PC-3 (cell line): ENCODE measurements at regions not wholly inside any gene's neighbourhood (a gene's known extent, or its start where the extent isn't known, plus 50 kb on each side); places are given as distances from the start of the nearest gene placed in this dataset.

Experiments
- ATAC-seq: fragments of 200-7000 bp; cut with Tn5 transposase; 2 replicates; pipeline ENCODE4 v1.9.1; 2020; ENCODE audit warnings: mild to moderate bottlenecking, moderate library complexity
- BruUV-seq: library from RNA; stranded (reverse); fragments of 400-500 nt; replicated peaks from 2 replicates; lab custom pipeline; 2021; lab: Mats Ljungman, UMichigan
- CTCF ChIA-PET: fragments of 300-600 bp; sonication (Branson Sonifier 250); formaldehyde crosslinking; loops from one replicate; lab custom pipeline; 2022; ENCODE audit warnings: antibody characterized with exemption; lab: Charles Lee
- POLR2A ChIA-PET: fragments of 300-600 bp; sonication (Branson Sonifier 250); formaldehyde crosslinking; loops from one replicate; lab custom pipeline; 2022; ENCODE audit warnings: antibody characterized with exemption; ENCODE audit not compliant: unreplicated experiment; lab: Charles Lee
- DNase-seq: peaks from one replicate; pipeline ENCODE4 v3.0.0-alpha.2; 2015
- H2AFZ ChIP-seq: fragments of 300-600 bp; sonication (generic); 2 replicates; pipeline ENCODE4 v1.6.0; 2016; ENCODE audit warnings: antibody characterized with exemption, low read length
- H3F3A ChIP-seq: fragments of 300-600 bp; sonication (generic); one replicate; pipeline ENCODE4 v1.6.0; 2017; ENCODE audit warnings: antibody characterized with exemption, low read length, control low read depth, mild to moderate bottlenecking; ENCODE audit not compliant: unreplicated experiment
- H3K27ac ChIP-seq: fragments of 300-600 bp; sonication (generic); 2 replicates; pipeline ENCODE4 v1.5.1; 2016; ENCODE audit warnings: mild to moderate bottlenecking, low read length
- H3K27me3 ChIP-seq: fragments of 300-600 bp; sonication (generic); 2 replicates; pipeline ENCODE4 v1.6.1; 2016; ENCODE audit warnings: low read length, mixed read lengths
- H3K36me3 ChIP-seq: fragments of 300-600 bp; sonication (generic); 2 replicates; pipeline ENCODE4 v1.6.1; 2016; ENCODE audit warnings: low read depth, mixed run types, low read length, mixed read lengths
- H3K4me1 ChIP-seq: fragments of 300-600 bp; sonication (generic); 2 replicates; pipeline ENCODE4 v1.5.1; 2016; ENCODE audit warnings: low read length; ENCODE audit not compliant: insufficient read depth
- H3K4me2 ChIP-seq: fragments of 300-600 bp; sonication (generic); 2 replicates; pipeline ENCODE4 v1.6.0; 2016; ENCODE audit warnings: low read length
- H3K4me3 ChIP-seq: fragments of 300-600 bp; sonication (generic); 2 replicates; pipeline ENCODE4 v1.5.1; 2016; ENCODE audit warnings: mild to moderate bottlenecking, low read length, mixed read lengths
- H3K79me2 ChIP-seq: fragments of 300-600 bp; sonication (generic); 2 replicates; pipeline ENCODE4 v1.6.1; 2017; ENCODE audit warnings: low read length, mixed read lengths
- H3K9ac ChIP-seq: fragments of 300-600 bp; sonication (generic); 2 replicates; pipeline ENCODE4 v1.6.0; 2016; ENCODE audit warnings: mild to moderate bottlenecking, low read length
- H3K9me2 ChIP-seq: fragments of 300-600 bp; sonication (generic); replicated peaks from 2 replicates; pipeline ENCODE4 v1.6.1; 2016; ENCODE audit warnings: mixed run types, low read length, mixed read lengths
- H3K9me3 ChIP-seq: fragments of 300-600 bp; sonication (generic); 2 replicates; pipeline ENCODE4 v1.6.1; 2016; ENCODE audit warnings: low read length, mixed read lengths
- H4K20me1 ChIP-seq: fragments of 300-600 bp; sonication (generic); 2 replicates; pipeline ENCODE4 v1.6.1; 2016; ENCODE audit warnings: low read length, mixed read lengths
- CTCF ChIP-seq: fragments of 300-600 bp; sonication (generic); conservative IDR thresholded peaks from 2 replicates; pipeline ENCODE4 v1.5.1; 2017; ENCODE audit warnings: antibody characterized with exemption, low read depth, mild to moderate bottlenecking, low read length
- EZH2 ChIP-seq: fragments of 300-600 bp; sonication (generic); IDR thresholded peaks from one replicate; pipeline ENCODE4 v1.6.1; 2017; ENCODE audit warnings: antibody characterized with exemption, mild to moderate bottlenecking, low read length; ENCODE audit not compliant: unreplicated experiment
- EZH2phosphoT487 ChIP-seq: fragments of 300-600 bp; sonication (generic); IDR thresholded peaks from 2 replicates; pipeline ENCODE4 v1.6.1; 2018; ENCODE audit warnings: mild to moderate bottlenecking, antibody characterized with exemption, low read length, borderline replicate concordance
- intact Hi-C: fragments of 100-400 bp; cut with micrococcal nuclease; formaldehyde crosslinking; loops from 2 replicates; pipeline ENCODE4 v1.9.0; 2023

DNA sequence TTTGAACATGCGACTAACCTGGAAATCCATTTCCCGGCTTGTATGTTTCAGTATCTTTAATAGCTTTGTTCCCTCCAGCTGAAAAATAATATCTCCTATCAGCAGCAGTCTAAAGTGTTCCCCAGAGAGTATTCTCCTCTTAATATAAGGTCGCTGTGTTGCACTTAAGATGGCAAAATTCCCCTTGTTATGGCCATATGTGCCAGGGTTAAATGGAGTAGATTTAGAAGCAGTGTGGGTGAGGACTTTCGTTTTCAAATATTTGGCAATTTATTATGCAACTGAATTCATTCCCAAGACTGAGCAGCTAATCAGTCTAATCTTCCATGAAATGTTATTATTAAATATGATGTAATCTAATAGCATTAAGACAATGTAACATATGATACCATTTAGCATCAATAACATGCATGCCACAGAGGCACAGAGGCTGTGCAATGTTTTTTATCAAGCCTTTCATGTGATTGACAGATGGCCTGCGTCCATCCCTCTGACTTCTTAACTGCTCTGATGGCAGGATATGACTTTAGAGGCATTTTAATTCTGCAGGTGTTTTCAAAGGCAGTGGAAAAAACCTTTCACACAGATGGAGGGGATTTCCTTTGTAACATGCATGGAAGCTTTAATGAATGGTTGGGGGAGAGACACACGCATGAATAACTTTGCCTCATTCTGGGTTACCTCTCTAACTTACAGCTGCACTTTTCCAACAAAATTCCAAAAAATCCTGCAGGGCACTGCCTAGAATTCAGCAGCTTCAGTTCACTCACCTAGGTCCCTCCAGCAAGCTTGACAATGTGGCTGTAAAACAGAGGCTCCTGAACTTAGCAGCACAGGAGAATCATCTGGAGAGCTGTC lies 55.1 kb upstream of the ZPBP start:
- H3K27ac ChIP-seq: no peak overlapping the region
- ChIA-PET CTCF (interaction anchor here (0.5 kb wide), 1 partner anchor 70 kb away, joined by 3 read pairs; no protein-coding TSS in a partner anchor), POLR2A (no interaction called here)
- H3K9ac ChIP-seq: no peak overlapping the region
- ATAC-seq (no peak), DNase-seq (no peak)
- H3K79me2 ChIP-seq: no peaks in the 10 kb centered on the region
- H3K27me3 ChIP-seq: peaks cover 10% of the 10 kb centered on the region
- H2AFZ ChIP-seq: no peak overlapping the region
- BruUV-seq: no TSS peak
- no peak overlapping the region for H3K4me3 ChIP-seq
- H4K20me1 ChIP-seq: no peaks in the 10 kb centered on the region
- no peaks in the 10 kb centered on the region for H3K9me2 ChIP-seq
- H3K4me2 ChIP-seq: no peak overlapping the region
- no peaks in the 10 kb centered on the region for H3K4me1 ChIP-seq
- intact Hi-C loops: no loop called here
- TF ChIP-seq EZH2phosphoT487 (no peak), CTCF (no peak), EZH2 (no peak)
- H3K36me3 ChIP-seq: no peaks in the 10 kb centered on the region
- no peaks in the 10 kb centered on the region for H3K9me3 ChIP-seq
- H3F3A ChIP-seq: no peaks in the 10 kb centered on the region

DNA sequence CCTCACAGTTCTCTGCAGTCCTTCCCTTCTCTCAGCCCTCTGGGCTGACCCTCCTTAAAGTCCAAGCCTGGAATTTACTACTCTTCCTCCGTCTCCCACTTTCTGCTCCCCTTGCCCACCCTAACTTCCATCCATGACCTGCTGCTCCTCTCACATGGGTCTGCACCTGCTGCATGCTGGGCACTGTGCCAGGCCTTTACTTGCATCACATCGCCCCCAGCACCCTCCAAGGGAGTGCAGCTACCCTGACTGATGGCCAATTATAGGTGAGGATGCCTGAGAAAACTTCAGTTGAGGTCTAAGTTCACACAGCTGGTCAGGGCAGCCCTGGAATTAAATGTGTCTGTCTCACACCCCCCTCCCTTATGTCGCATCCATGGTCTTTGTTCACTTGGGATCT lies 53.6 kb upstream of the ZPBP start:
- Histone ChIP-seq H3K4me3 (no peak overlapping the region), H3K9me2 (no peaks in the 10 kb centered on the region), H3K36me3 (no peaks in the 10 kb centered on the region), H3K4me2 (no peak overlapping the region), H2AFZ (no peak overlapping the region), H3K4me1 (no peaks in the 10 kb centered on the region), H3K27me3 (peaks cover 10% of the 10 kb centered on the region), H4K20me1 (no peaks in the 10 kb centered on the region), H3F3A (no peaks in the 10 kb centered on the region), H3K27ac (no peak overlapping the region), H3K79me2 (no peaks in the 10 kb centered on the region), H3K9me3 (no peaks in the 10 kb centered on the region), H3K9ac (no peak overlapping the region)
- intact Hi-C loops: no loop called here
- no peak for ATAC-seq
- ChIA-PET POLR2A (no interaction called here), CTCF (no interaction called here)
- TF ChIP-seq CTCF: no peak
- no peak for TF ChIP-seq EZH2phosphoT487
- TF ChIP-seq EZH2: no peak
- BruUV-seq: no TSS peak
- DNase-seq: no peak

DNA sequence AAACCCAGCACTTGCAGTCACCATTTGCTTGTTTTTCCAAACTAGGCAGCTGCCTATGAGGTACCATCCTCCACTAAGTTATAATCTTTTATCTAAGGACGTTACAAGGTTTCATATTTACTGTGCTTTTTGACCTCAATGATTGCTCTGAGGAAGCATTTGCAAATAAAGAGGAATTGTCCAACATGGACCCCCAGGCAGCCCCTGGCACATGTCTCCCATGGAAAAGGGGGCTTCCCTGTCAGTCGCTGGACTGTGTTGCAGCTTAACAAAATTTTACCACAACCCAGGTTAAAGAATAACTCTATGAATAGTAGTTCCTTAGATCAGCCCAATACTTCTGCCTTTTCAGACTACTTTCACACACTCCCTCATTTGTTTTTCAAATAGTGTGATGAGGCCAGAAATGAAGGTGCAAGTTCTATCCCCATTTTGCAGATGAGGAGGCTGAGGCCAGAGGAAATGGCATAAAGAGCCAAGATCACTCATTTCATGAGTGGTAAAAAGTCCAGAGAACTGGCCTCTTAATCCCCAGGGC lies 52.8 kb upstream of the ZPBP start:
- ChIA-PET CTCF (no interaction called here), POLR2A (no interaction called here)
- no peak overlapping the region for H3K4me2 ChIP-seq
- intact Hi-C loops: no loop called here
- TF ChIP-seq EZH2phosphoT487 (no peak), CTCF (no peak), EZH2 (no peak)
- no peaks in the 10 kb centered on the region for H4K20me1 ChIP-seq
- no peaks in the 10 kb centered on the region for H3K36me3 ChIP-seq
- H3K4me1 ChIP-seq: no peaks in the 10 kb centered on the region
- no peaks in the 10 kb centered on the region for H3F3A ChIP-seq
- H3K4me3 ChIP-seq: no peak overlapping the region
- H3K9ac ChIP-seq: no peak overlapping the region
- DNase-seq (no peak), ATAC-seq (no peak)
- no peaks in the 10 kb centered on the region for H3K9me2 ChIP-seq
- H3K9me3 ChIP-seq: no peaks in the 10 kb centered on the region
- H3K79me2 ChIP-seq: no peaks in the 10 kb centered on the region
- H2AFZ ChIP-seq: no peak overlapping the region
- H3K27me3 ChIP-seq: peaks cover 16% of the 10 kb centered on the region
- BruUV-seq: no TSS peak
- no peak overlapping the region for H3K27ac ChIP-seq
